ENCODE measurements at regions not wholly inside any gene's neighbourhood (a gene's known extent, or its start where the extent isn't known, plus 50 kb on each side); places are given as distances from the start of the nearest gene placed in this dataset.

GRCh38 chr1:5711079-5711478 is 281.1 kb downstream of the NPHP4 start:
- DNase-seq, result no peak

GRCh38 chr1:5709976-5710375 is 282.2 kb downstream of the NPHP4 start:
- no peak for DNase-seq

GRCh38 chr1:5709461-5709975 is 282.7 kb downstream of the NPHP4 start:
- no peak for DNase-seq

GRCh38 chr1:5708346-5709245 is 283.6 kb downstream of the NPHP4 start:
- no peak for DNase-seq

GRCh38 chr1:5707566-5708345 is 284.5 kb downstream of the NPHP4 start:
- no peak for DNase-seq

- no peak for DNase-seq
Observed at GRCh38 chr1:5706239-5706638, 286.0 kb downstream of the NPHP4 start.

GRCh38 chr1:5705751-5706150 is 286.5 kb downstream of the NPHP4 start:
- DNase-seq, result no peak

GRCh38 chr1:5704561-5705514 is 287.4 kb downstream of the NPHP4 start:
- DNase-seq, result no peak

- DNase-seq, result no peak
Observed at GRCh38 chr1:5701642-5702041, 290.6 kb downstream of the NPHP4 start.

GRCh38 chr1:5693568-5693967 is 298.7 kb downstream of the NPHP4 start:
- no peak for DNase-seq

- DNase-seq, result no peak
Observed at GRCh38 chr1:5692664-5693063, 299.6 kb downstream of the NPHP4 start.

- no peak for DNase-seq
Observed at GRCh38 chr1:5691795-5692509, 300.3 kb downstream of the NPHP4 start.

GRCh38 chr1:5690898-5691297 is 301.3 kb downstream of the NPHP4 start:
- no peak for DNase-seq

GRCh38 chr1:5690291-5690690 is 301.9 kb downstream of the NPHP4 start:
- no peak for DNase-seq

- no peak for DNase-seq
Observed at GRCh38 chr1:5688081-5689077, 303.8 kb downstream of the NPHP4 start.

- DNase-seq, result no peak
Observed at GRCh38 chr1:5686925-5687706, 305.1 kb downstream of the NPHP4 start.

GRCh38 chr1:5686195-5686594 is 306.0 kb downstream of the NPHP4 start:
- no peak for DNase-seq

- DNase-seq, result no peak
Observed at GRCh38 chr1:5685446-5686040, 306.7 kb downstream of the NPHP4 start.

- no peak for DNase-seq
Observed at GRCh38 chr1:5684791-5685190, 307.4 kb downstream of the NPHP4 start.

All from CD4-positive, alpha-beta T cell treated with Interleukin-4 for 4 hours (primary cell).